HEK293 (cell line): ENCODE measurements at regions not wholly inside any gene's neighbourhood (a gene's known extent, or its start where the extent isn't known, plus 50 kb on each side); places are given as distances from the start of the nearest gene placed in this dataset.
A peak's percentile ranks its signal among the peaks of the same experiment; 100 is the strongest.

ENCODE experiments used
- CTCF ChIA-PET: fragments of 350-600 bp; formaldehyde crosslinking; extraction: SDS; loops from one replicate; lab custom pipeline; 2021; ENCODE audit warnings: antibody characterized with exemption; lab: Yijun Ruan, JAX
- POLR2A ChIA-PET: fragments of 300-600 bp; formaldehyde crosslinking; extraction: SDS; loops from one replicate; lab custom pipeline; 2020; ENCODE audit warnings: antibody characterized with exemption, inconsistent platforms; lab: Yijun Ruan, JAX
- H3K27ac ChIP-seq: fragments of 200-500 bp; sonication (Bioruptor generic); 2 replicates; pipeline ENCODE4 v1.5.1; 2014; ENCODE audit warnings: low read depth, low read length, control low read depth, inconsistent platforms; ENCODE audit errors: extremely low read depth
- H3K36me3 ChIP-seq, 2 experiments: fragments of 200-500 bp in 1 of 2; sonication (Bioruptor generic) in 1 of 2; 1 replicate in 1 of 2; 2 replicates in 1 of 2; pipeline ENCODE4 v1.5.1; 2014 to 2017; ENCODE audit warnings: inconsistent platforms in 2 of 2, low read length in 2 of 2; ENCODE audit not compliant: control insufficient read depth in 2 of 2, insufficient read depth in 1 of 2
- H3K4me1 ChIP-seq: fragments of 200-500 bp; sonication (Bioruptor generic); 2 replicates; pipeline ENCODE4 v1.5.1; 2014; ENCODE audit warnings: mild to moderate bottlenecking, low read length, inconsistent platforms; ENCODE audit not compliant: control insufficient read depth, insufficient read depth
- H3K4me3 ChIP-seq: 2 replicates; pipeline ENCODE4 v1.5.1; 2011; ENCODE audit warnings: low read depth, mild to moderate bottlenecking, control low read depth, low read length, moderate library complexity
- H3K9me3 ChIP-seq: fragments of 200-500 bp; sonication (Bioruptor generic); 2 replicates; pipeline ENCODE4 v1.5.1; 2014; ENCODE audit warnings: low read depth, low read length, inconsistent platforms; ENCODE audit not compliant: control insufficient read depth, insufficient read depth
- KLF9 ChIP-seq: fragments of 450-650 bp; formaldehyde crosslinking; IDR thresholded peaks from 2 replicates; pipeline ENCODE4 v1.5.1; 2016; ENCODE audit warnings: missing biosample characterization, missing genetic modification characterization, low read depth
- SALL2 ChIP-seq: fragments of 450-650 bp; formaldehyde crosslinking; IDR thresholded peaks from 2 replicates; pipeline ENCODE4 v1.5.0; 2017; ENCODE audit warnings: missing biosample characterization, mild to moderate bottlenecking, missing genetic modification characterization, borderline replicate concordance
- ZNF133 ChIP-seq: fragments of 450-650 bp; formaldehyde crosslinking; IDR thresholded peaks from 2 replicates; pipeline ENCODE4 v1.5.1; 2016; ENCODE audit warnings: missing biosample characterization, missing genetic modification characterization
- ZNF16 ChIP-seq: fragments of 450-650 bp; formaldehyde crosslinking; IDR thresholded peaks from 2 replicates; pipeline ENCODE4 v1.5.1; 2016; ENCODE audit warnings: low read depth, missing biosample characterization, missing genetic modification characterization
- ZNF184 ChIP-seq: fragments of 450-650 bp; IDR thresholded peaks from 2 replicates; pipeline ENCODE4 v1.5.1; 2018; ENCODE audit warnings: missing biosample characterization, mild to moderate bottlenecking, missing genetic modification characterization
- ZNF23 ChIP-seq: fragments of 450-650 bp; formaldehyde crosslinking; IDR thresholded peaks from 2 replicates; pipeline ENCODE4 v1.5.1; 2016; ENCODE audit warnings: missing biosample characterization, missing genetic modification characterization, borderline replicate concordance
- ZNF366 ChIP-seq: fragments of 450-650 bp; formaldehyde crosslinking; conservative IDR thresholded peaks from 2 replicates; pipeline ENCODE4 v1.5.1; 2016; ENCODE audit warnings: missing biosample characterization, missing genetic modification characterization
- ZNF394 ChIP-seq: fragments of 450-650 bp; formaldehyde crosslinking; IDR thresholded peaks from 2 replicates; pipeline ENCODE4 v1.5.1; 2016; ENCODE audit warnings: missing biosample characterization, missing genetic modification characterization, mild to moderate bottlenecking, moderate library complexity, borderline replicate concordance
- ZNF518A ChIP-seq: fragments of 450-650 bp; formaldehyde crosslinking; conservative IDR thresholded peaks from 2 replicates; pipeline ENCODE4 v1.5.1; 2016; ENCODE audit warnings: low read depth, missing biosample characterization, missing genetic modification characterization
- ZNF544 ChIP-seq: fragments of 450-650 bp; formaldehyde crosslinking; IDR thresholded peaks from 2 replicates; pipeline ENCODE4 v1.5.0; 2017; ENCODE audit warnings: missing biosample characterization, missing genetic modification characterization
- ZNF558 ChIP-seq: fragments of 450-650 bp; formaldehyde crosslinking; IDR thresholded peaks from 2 replicates; pipeline ENCODE4 v1.5.1; 2016; ENCODE audit warnings: missing biosample characterization, missing genetic modification characterization
- ZNF596 ChIP-seq: fragments of 450-650 bp; IDR thresholded peaks from 2 replicates; pipeline ENCODE4 v1.5.0; 2018; ENCODE audit warnings: missing biosample characterization, mild to moderate bottlenecking, missing genetic modification characterization, moderate library complexity
- ZNF654 ChIP-seq: fragments of 450-650 bp; formaldehyde crosslinking; IDR thresholded peaks from 2 replicates; pipeline ENCODE4 v1.5.1; 2016; ENCODE audit warnings: low read depth, missing biosample characterization, missing genetic modification characterization
- ZNF677 ChIP-seq: fragments of 450-650 bp; IDR thresholded peaks from 2 replicates; pipeline ENCODE4 v1.5.0; 2018; ENCODE audit warnings: missing biosample characterization, mild to moderate bottlenecking, missing genetic modification characterization, moderate library complexity
- ZNF776 ChIP-seq: fragments of 450-650 bp; formaldehyde crosslinking; IDR thresholded peaks from 2 replicates; pipeline ENCODE4 v1.5.0; 2017; ENCODE audit warnings: missing biosample characterization, missing genetic modification characterization, borderline replicate concordance
- ZNF837 ChIP-seq: fragments of 450-650 bp; formaldehyde crosslinking; IDR thresholded peaks from 2 replicates; pipeline ENCODE4 v1.5.1; 2016; ENCODE audit warnings: missing biosample characterization, missing genetic modification characterization
- ZSCAN5A ChIP-seq: fragments of 450-650 bp; formaldehyde crosslinking; IDR thresholded peaks from 2 replicates; pipeline ENCODE4 v1.5.1; 2016; ENCODE audit warnings: missing biosample characterization, missing genetic modification characterization
- TF ChIP-seq, protein P1 (sequence below): fragments of 450-650 bp; formaldehyde crosslinking; IDR thresholded peaks from 2 replicates; pipeline ENCODE4 v1.5.1; 2017; ENCODE audit warnings: missing biosample characterization, missing genetic modification characterization
- TF ChIP-seq, protein P2 (sequence below): fragments of 450-650 bp; formaldehyde crosslinking; IDR thresholded peaks from 2 replicates; pipeline ENCODE4 v1.5.1; 2016; ENCODE audit warnings: missing biosample characterization, missing genetic modification characterization

- ChIA-PET POLR2A (no interaction called here), CTCF (no interaction called here)
- Histone ChIP-seq H3K36me3 (no peaks in the 10 kb centered on the region), H3K9me3 (no peaks in the 10 kb centered on the region), H3K27ac (no peak overlapping the region), H3K4me3 (no peak overlapping the region), H3K4me1 (peaks cover 3% of the 10 kb centered on the region; the same call in 1 of the 2 replicates)
- TF ChIP-seq ZSCAN5A, result no peak
These were observed 127.7 kb downstream of the TEX36 start for GRCh38 chr10:125555267-125555666.

DNA sequence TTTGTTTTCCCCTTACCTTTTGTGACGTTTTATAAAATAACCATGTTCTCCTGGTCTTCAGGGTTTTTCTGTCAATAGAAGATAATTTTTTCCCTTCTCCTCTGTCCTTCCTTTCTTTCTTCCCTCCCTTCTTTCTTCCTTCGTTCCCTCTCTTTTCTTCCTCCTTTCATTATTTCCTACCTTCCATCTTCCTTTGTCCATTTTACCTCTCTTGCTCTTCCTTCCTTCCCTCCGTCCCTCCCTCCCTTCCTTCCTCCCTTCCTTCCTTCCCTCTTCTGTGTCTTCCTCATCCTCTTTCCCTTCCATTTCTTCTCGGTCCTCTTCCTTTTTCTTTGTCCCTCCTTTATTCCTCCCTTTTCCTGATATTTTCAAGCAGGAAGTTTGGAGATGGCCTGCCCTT is 128.2 kb downstream of the TEX36 start:
- TF ChIP-seq ZNF184 (no peak), ZNF366 (tag by site-specific recombination) (peak; percentile 62)
- TF ChIP-seq, protein P1, sequence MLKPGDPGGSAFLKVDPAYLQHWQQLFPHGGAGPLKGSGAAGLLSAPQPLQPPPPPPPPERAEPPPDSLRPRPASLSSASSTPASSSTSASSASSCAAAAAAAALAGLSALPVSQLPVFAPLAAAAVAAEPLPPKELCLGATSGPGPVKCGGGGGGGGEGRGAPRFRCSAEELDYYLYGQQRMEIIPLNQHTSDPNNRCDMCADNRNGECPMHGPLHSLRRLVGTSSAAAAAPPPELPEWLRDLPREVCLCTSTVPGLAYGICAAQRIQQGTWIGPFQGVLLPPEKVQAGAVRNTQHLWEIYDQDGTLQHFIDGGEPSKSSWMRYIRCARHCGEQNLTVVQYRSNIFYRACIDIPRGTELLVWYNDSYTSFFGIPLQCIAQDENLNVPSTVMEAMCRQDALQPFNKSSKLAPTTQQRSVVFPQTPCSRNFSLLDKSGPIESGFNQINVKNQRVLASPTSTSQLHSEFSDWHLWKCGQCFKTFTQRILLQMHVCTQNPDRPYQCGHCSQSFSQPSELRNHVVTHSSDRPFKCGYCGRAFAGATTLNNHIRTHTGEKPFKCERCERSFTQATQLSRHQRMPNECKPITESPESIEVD, result no peak
- Histone ChIP-seq H3K9me3 (no peaks in the 10 kb centered on the region), H3K36me3 (no peaks in the 10 kb centered on the region), H3K4me1 (peaks cover 8% of the 10 kb centered on the region), H3K27ac (no peak overlapping the region), H3K4me3 (no peak overlapping the region)
- POLR2A ChIA-PET, result no interaction called here
- CTCF ChIA-PET, result no interaction called here

DNA sequence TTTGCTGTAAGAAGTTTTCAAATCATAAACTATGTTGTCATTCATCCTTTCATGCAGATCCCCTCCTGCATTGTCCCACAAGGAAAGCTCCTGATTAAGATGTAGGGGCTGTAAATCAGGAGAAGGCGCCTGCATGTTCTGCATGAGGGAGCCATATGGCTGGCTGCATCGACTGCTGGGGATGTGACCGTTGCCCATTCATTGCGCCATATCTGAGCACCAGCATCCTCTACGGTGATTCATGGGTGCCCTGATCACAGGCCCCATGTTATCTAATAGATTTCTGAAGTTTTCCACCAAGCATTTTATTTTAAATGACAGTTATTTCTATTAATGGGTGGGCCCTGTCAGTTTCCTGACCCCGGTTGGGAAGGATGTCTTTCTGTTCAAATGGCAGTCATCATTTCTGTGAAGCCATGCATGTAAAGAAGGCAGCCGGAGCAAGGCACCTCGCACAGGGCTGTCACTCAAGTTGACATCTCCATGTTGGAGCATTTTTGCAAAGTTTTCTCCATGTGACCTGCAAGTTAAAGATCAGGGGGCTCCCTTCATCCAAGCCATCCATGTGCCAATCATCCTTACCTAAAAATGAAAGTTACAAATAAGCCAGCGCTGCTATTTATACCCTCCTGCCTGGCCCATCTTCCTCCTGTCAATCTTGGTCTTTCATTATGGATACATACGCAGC is 128.8 kb downstream of the TEX36 start:
- Histone ChIP-seq H3K27ac (no peak overlapping the region), H3K36me3 (no peaks in the 10 kb centered on the region), H3K4me3 (no peak overlapping the region), H3K9me3 (no peaks in the 10 kb centered on the region), H3K4me1 (peaks cover 8% of the 10 kb centered on the region)
- ChIA-PET POLR2A (no interaction called here), CTCF (no interaction called here)
- TF ChIP-seq ZNF518A (tag by site-specific recombination), result no peak
- TF ChIP-seq ZNF837 (tag by site-specific recombination), result no peak
- no peak for TF ChIP-seq ZNF23
- no peak for TF ChIP-seq ZNF776 (tag by site-specific recombination)
- TF ChIP-seq ZNF394 (tag by site-specific recombination), result no peak
- no peak for TF ChIP-seq ZNF133 (tag by site-specific recombination)
- TF ChIP-seq ZNF16, result no peak
- no peak for TF ChIP-seq SALL2 (tag by site-specific recombination)
- no peak for TF ChIP-seq ZNF596 (tag by site-specific recombination)
- TF ChIP-seq KLF9, result no peak
- no peak for TF ChIP-seq ZNF544 (tag by site-specific recombination)
- TF ChIP-seq, protein P2, sequence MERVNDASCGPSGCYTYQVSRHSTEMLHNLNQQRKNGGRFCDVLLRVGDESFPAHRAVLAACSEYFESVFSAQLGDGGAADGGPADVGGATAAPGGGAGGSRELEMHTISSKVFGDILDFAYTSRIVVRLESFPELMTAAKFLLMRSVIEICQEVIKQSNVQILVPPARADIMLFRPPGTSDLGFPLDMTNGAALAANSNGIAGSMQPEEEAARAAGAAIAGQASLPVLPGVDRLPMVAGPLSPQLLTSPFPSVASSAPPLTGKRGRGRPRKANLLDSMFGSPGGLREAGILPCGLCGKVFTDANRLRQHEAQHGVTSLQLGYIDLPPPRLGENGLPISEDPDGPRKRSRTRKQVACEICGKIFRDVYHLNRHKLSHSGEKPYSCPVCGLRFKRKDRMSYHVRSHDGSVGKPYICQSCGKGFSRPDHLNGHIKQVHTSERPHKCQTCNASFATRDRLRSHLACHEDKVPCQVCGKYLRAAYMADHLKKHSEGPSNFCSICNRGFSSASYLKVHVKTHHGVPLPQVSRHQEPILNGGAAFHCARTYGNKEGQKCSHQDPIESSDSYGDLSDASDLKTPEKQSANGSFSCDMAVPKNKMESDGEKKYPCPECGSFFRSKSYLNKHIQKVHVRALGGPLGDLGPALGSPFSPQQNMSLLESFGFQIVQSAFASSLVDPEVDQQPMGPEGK (tag by site-specific recombination), result no peak
- no peak for TF ChIP-seq ZNF558 (tag by site-specific recombination)
- TF ChIP-seq ZNF654 (tag by site-specific recombination), result no peak
- TF ChIP-seq ZNF677, result no peak
